OCI-LY3 (cell line): ENCODE measurements at regions not wholly inside any gene's neighbourhood (a gene's known extent, or its start where the extent isn't known, plus 50 kb on each side); places are given as distances from the start of the nearest gene placed in this dataset.

ENCODE experiments used
- H2AFZ ChIP-seq: fragments of 200-600, 300-600 bp; shearing (Covaris generic); 2 replicates; pipeline ENCODE4 v1.6.0; 2014; ENCODE audit warnings: antibody characterized with exemption, low read depth, low read length
- H3K27ac ChIP-seq: fragments of 200-600, 300-600 bp; sonication (generic); 2 replicates; pipeline ENCODE4 v1.5.1; 2014; ENCODE audit warnings: mild to moderate bottlenecking, low read length, moderate library complexity, mixed read lengths
- H3K27me3 ChIP-seq: fragments of 200-600, 300-600 bp; sonication (generic); 2 replicates; pipeline ENCODE4 v1.6.1; 2014; ENCODE audit warnings: low read depth, low read length, mixed read lengths
- H3K36me3 ChIP-seq: fragments of 200-600, 300-600 bp; sonication (generic); replicated peaks from 2 replicates; pipeline ENCODE3; 2014; ENCODE audit warnings: low read depth, low read length, mixed read lengths
- H3K4me1 ChIP-seq: fragments of 300-600, 200-600 bp; sonication (generic); 2 replicates; pipeline ENCODE4 v1.6.1; 2014; ENCODE audit warnings: low read length, mixed read lengths
- H3K4me2 ChIP-seq: fragments of 200-600, 300-600 bp; sonication (generic); 2 replicates; pipeline ENCODE4 v1.6.1; 2014; ENCODE audit warnings: low read length, mixed read lengths
- H3K4me3 ChIP-seq: fragments of 300-600, 200-600 bp; sonication (generic); 2 replicates; pipeline ENCODE4 v1.5.1; 2014; ENCODE audit warnings: antibody characterized with exemption, mild to moderate bottlenecking, low read length, moderate library complexity
- H3K79me2 ChIP-seq: fragments of 300-600, 200-600 bp; shearing (Covaris generic); 2 replicates; pipeline ENCODE4 v1.6.1; 2014; ENCODE audit warnings: mild to moderate bottlenecking, low read length, mixed read lengths
- H3K9ac ChIP-seq: fragments of 300-600, 200-600 bp; shearing (Covaris generic); 2 replicates; pipeline ENCODE4 v1.6.0; 2014; ENCODE audit warnings: mild to moderate bottlenecking, low read length, moderate library complexity
- H3K9me3 ChIP-seq: fragments of 200-600, 300-600 bp; shearing (Covaris generic); 2 replicates; pipeline ENCODE4 v1.6.1; 2014; ENCODE audit warnings: low read length, mixed read lengths; ENCODE audit not compliant: insufficient read depth
- H4K20me1 ChIP-seq: fragments of 200-600, 300-600 bp; sonication (generic); 2 replicates; pipeline ENCODE4 v1.6.1; 2016; ENCODE audit warnings: low read length, mixed read lengths; ENCODE audit not compliant: insufficient read depth
- CTCF ChIP-seq: fragments of 200-600, 300-600 bp; sonication (generic); IDR thresholded peaks from 2 replicates; pipeline ENCODE4 v1.5.1; 2014; ENCODE audit warnings: antibody characterized with exemption, low read length, low read depth
- EZH2phosphoT487 ChIP-seq: fragments of 200-600 bp; shearing (Covaris generic); IDR thresholded peaks from 2 replicates; pipeline ENCODE4 v1.6.1; 2018; ENCODE audit warnings: antibody characterized with exemption, mixed run types, low read depth

DNA sequence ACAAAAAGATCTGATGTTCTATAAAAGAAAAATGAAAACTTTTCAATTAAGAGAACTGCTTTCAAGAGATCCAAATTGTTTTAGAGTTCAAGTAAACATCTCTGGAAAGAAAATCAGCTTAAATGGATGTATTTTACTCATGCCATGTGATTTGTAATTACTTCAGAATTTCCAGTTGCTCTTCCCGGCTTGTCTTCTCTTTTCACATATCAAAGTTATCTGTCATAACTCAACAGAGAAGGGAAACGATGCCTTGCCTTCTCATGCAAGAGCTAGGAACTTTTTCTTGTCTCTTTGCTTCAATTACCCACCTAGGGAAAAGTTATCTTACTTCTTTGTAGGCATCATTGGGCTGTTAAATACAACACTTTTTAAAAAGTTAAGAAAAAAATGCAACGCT, 255.2 kb upstream of the POU2AF2 start:
- H3K4me2 ChIP-seq: no peak overlapping the region
- no peak overlapping the region for H3K4me3 ChIP-seq
- no peak overlapping the region for H3K9ac ChIP-seq
- H3K27me3 ChIP-seq: peaks cover 8% of the 10 kb centered on the region
- H3K4me1 ChIP-seq: no peaks in the 10 kb centered on the region
- H3K36me3 ChIP-seq: no peaks in the 10 kb centered on the region
- no peaks in the 10 kb centered on the region for H3K79me2 ChIP-seq
- no peak overlapping the region for H2AFZ ChIP-seq
- TF ChIP-seq EZH2phosphoT487 (no peak), CTCF (no peak)
- no peaks in the 10 kb centered on the region for H4K20me1 ChIP-seq
- H3K9me3 ChIP-seq: no peaks in the 10 kb centered on the region
- H3K27ac ChIP-seq: no peak overlapping the region

GRCh38 chr11:110989428-110990133, 255.9 kb upstream of the POU2AF2 start:
- H3K9me3 ChIP-seq: no peaks in the 10 kb centered on the region
- H3K9ac ChIP-seq: no peak overlapping the region
- H3K27ac ChIP-seq: no peak overlapping the region
- no peaks in the 10 kb centered on the region for H3K36me3 ChIP-seq
- no peak overlapping the region for H3K4me3 ChIP-seq
- H3K4me1 ChIP-seq: no peaks in the 10 kb centered on the region
- peaks cover 8% of the 10 kb centered on the region for H3K27me3 ChIP-seq
- H2AFZ ChIP-seq: no peak overlapping the region
- TF ChIP-seq CTCF (no peak), EZH2phosphoT487 (no peak)
- H3K79me2 ChIP-seq: no peaks in the 10 kb centered on the region
- H4K20me1 ChIP-seq: no peaks in the 10 kb centered on the region
- no peak overlapping the region for H3K4me2 ChIP-seq

DNA sequence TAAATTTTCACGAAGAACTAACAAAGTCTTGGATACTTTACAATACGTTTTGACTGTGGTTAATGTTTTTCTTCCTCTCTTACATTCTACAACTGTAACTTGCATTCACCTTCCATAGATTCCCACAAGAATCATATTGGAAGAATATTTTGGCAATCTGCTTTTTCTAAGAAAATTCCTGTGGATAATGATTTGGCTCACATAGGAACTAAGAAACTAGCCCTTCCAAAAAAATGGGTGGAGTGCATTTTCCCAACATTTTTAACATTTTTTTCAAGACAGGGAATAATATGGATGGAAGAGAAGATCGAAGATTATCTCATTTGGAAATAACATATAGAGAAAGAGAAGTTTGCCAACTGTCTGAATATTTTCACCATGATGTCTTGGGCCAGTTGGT, 256.9 kb upstream of the POU2AF2 start:
- Histone ChIP-seq H3K27ac (no peak overlapping the region), H3K4me2 (no peak overlapping the region), H3K36me3 (no peaks in the 10 kb centered on the region), H3K9ac (no peak overlapping the region), H3K79me2 (no peaks in the 10 kb centered on the region), H4K20me1 (no peaks in the 10 kb centered on the region), H3K4me1 (no peaks in the 10 kb centered on the region), H2AFZ (no peak overlapping the region), H3K4me3 (no peak overlapping the region), H3K27me3 (peaks cover 8% of the 10 kb centered on the region), H3K9me3 (no peaks in the 10 kb centered on the region)
- TF ChIP-seq EZH2phosphoT487 (no peak), CTCF (no peak)

DNA sequence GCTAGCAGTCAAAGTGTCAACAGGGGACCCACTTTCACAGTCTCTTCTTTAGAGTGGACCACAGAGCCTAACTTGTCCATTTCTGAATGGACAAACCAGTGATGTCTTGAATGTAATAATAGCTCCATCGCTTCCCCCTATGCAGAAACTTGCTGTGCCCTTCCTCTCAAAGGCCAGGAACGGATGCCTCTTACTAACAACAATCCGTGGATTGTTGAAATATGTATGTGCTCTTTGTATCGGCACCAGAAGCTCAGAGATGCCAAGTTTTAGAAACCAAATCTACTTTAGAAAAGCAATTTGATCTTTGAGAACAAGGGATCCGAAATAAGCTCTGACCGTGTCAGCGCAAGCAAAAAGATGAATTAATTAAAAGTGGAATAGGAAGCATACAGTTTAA, 259.5 kb upstream of the POU2AF2 start:
- no peak for TF ChIP-seq CTCF
- no peak for TF ChIP-seq EZH2phosphoT487
- no peak overlapping the region for H3K4me2 ChIP-seq
- no peaks in the 10 kb centered on the region for H4K20me1 ChIP-seq
- H3K4me1 ChIP-seq: no peaks in the 10 kb centered on the region
- no peaks in the 10 kb centered on the region for H3K9me3 ChIP-seq
- H3K27me3 ChIP-seq: peaks cover 8% of the 10 kb centered on the region
- no peaks in the 10 kb centered on the region for H3K79me2 ChIP-seq
- H3K27ac ChIP-seq: no peak overlapping the region
- no peak overlapping the region for H3K4me3 ChIP-seq
- H3K9ac ChIP-seq: no peak overlapping the region
- H3K36me3 ChIP-seq: no peaks in the 10 kb centered on the region
- no peak overlapping the region for H2AFZ ChIP-seq
